ENCODE measurements at regions not wholly inside any gene's neighbourhood (a gene's known extent, or its start where the extent isn't known, plus 50 kb on each side); places are given as distances from the start of the nearest gene placed in this dataset.
A peak's percentile ranks its signal among the peaks of the same experiment; 100 is the strongest.
"Not testable (repeated sequence)": the region's sequence is repeated elsewhere in the genome, so short reads cannot be mapped to it uniquely, and the experiment has no call there.

DNA sequence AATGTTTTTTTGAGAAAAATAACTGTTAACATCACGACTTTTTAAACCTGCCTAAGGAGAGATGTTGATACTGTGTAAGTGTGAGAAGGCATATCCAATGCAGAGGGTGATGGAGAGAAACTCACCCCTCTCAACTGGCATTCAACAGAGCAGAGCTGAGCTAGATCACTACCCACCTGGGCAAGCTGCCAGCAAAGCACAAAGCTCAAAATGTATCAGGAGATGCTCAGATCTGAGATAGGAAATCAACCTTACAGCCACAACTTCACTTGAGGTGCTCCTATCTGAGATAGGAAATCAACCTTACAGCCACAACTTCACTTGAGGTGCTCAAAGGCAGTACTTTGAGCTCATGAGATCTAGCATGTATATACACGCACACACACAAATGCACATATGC is 151.5 kb upstream of the PDE1C start:
- peak; percentile 13 for DNase-seq

DNA sequence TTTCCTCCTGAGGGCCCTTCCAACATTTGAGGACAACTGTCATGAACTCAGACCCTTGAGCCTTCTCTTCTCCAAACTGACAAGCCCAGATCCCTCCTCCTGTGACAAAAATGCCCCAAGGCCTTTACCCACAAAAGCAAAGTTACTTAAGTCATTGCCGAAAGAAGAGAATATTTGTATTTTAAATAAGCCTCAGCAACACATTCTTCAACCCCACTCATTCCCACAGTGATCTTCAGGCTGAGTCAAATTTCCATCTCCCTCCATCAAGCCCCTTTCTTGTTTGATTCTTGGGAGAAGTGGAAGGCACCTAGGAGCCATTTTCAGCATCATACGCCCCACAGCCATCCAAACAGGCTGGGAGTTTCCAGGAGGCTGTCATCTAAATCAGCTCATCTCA is 150.8 kb upstream of the PDE1C start:
- peak; percentile 13 for DNase-seq

DNA sequence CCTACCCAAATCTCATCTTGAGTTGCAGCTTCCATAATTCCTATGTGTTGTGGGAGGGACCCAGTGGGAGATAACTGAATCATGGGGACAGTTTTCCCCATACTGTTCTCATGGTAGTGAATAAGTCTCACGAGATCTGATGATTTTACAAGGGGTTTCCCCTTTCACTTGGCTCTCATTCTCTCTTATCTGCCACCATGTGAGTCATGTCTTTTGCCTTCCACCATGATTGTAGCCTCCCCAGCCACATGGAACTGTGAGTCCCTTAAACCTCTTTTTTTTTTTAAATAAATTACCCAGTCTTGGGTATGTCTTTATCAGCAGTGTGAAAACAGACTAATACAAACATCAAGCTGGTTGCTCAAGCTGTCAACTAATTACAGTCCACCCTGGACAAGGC is 149.6 kb upstream of the PDE1C start:
- DNase-seq: peak; percentile 16

DNA sequence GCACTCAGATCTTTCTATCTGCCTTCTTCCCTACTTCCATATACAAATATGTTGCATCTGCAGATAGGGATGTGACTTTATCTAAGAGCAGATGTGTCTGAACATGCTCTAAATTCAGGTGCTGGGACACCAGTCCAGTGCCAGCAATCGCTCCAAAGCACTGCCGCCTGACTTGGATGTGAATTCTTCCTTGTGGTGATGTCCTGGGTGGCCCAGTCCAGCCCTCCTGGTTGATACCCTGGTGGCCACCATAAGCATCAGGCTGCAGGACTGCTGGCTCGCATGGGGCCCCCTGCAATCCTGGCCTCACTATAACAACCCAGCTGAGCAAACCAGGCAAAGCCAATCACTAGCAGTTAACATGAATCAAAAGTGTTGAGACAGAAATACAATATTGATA is 149.2 kb upstream of the PDE1C start:
- peak; percentile 23 for DNase-seq

DNA sequence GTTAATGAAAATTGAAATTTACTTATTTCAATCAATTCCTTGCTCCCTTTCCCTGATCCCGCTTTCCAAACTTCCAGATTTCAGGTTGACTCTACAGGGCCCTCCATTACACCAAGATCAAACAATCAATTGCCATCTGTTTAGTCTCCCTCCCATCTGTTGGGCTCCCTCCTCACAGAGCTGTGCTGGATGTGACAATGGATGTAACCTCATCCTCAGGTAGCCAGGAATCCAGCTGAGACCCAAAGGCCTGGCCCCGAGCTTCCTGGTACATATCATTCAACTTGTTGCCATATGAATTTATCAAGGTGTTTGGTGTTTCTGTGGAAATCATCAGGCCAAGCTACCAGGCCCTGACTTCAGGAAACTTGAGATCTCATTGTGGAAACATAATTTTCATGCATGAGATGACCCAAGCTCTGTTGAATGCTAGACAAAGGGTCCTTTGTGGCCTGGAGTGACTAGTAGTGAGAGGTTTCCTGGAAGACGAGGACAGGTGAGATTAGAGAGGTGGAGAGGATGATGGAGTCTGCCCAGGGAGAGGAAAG is 148.6 kb upstream of the PDE1C start:
- peak; percentile 39 for DNase-seq

DNA sequence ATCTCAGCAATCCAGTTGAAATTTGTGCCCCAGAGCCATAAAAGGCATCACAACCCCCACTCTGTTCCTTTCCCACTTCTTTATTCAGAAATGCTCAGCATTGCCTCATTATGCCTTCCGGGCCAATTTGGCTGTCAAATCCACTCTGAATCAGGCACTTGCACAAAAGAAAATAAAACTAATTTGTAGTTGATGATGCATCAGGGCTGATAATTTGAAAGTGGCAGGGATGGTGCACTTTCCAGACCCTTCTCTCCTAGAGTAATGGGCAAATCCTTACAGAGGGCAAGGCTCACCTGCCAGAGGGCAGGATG is 147.9 kb upstream of the PDE1C start:
- DNase-seq: peak; percentile 21

DNA sequence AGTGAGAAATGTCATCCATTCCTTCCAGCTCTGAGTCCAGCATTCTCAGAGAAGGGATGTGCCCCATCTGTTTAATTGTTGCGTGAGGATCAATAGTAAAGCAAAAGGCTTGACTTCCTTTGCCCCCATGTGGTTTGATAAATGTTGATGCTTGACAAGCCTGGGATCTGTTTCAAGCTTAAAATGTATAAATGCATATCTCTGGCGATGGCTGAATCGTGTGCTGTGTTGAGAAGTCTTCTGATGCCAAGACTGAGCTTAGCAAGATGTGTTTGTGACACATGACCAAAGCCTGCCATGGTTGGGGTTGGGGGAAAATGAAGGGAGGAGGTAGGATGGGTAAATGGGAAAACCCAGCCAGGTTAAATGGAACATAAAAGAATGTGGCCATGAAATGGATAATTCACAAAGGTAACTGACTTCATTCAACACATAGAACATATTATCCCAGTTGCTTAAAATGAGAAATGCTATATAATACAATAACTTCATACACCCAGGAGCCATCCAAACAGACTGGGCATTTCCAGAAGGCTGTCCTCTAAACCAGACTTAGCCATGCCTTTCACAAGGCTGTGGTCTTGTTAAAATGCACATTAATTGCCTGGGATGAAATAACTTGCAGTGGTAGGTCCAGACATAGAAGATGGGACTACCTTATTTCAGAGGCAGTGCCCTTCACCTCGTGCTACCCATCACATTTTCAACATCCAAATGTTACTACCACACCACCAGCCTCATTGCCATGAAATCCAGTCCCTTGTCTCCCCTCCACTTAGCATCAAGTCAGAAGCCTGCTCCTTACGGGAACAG is 147.3 kb upstream of the PDE1C start:
- DNase-seq: no peak

DNA sequence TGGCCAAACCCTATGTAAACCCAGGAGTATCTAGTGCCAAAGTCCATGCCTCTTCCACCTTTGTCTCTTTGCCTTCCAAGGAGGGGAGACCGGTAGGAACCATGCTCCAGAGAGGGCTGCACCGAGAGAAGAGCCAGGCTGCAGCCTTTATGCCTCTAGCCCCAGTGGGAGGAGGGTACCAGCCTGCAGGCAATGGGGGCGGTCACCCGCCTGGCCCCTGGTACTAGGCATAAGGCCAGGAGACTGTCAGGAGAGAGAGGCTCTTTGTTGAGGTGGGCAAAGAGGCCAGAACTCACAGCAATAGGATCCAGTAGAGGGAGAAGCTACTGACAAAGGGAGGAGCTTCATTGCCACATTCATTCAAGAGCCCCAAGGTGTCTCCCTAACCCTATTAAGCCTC is 146.6 kb upstream of the PDE1C start:
- DNase-seq: no peak

DNA sequence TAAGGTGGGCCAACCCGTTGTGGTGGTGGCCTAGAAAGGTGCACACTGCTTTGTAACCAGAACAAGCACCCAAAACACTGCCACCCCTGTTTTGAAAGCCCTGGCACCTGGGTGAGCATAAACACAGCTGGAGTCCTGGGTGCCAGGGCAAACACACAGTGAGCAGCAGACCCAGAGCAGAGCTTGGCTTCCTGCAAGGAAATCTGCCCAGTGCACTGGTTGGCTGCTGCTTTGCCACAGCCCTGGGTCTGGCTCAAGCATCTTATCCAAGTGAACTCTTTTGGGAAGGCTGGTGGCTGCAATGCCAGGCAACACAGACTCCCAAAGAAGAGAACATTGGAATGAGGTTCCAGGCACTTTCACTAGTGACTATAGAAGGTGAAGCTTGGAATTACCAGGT is 145.5 kb upstream of the PDE1C start:
- no peak for DNase-seq

DNA sequence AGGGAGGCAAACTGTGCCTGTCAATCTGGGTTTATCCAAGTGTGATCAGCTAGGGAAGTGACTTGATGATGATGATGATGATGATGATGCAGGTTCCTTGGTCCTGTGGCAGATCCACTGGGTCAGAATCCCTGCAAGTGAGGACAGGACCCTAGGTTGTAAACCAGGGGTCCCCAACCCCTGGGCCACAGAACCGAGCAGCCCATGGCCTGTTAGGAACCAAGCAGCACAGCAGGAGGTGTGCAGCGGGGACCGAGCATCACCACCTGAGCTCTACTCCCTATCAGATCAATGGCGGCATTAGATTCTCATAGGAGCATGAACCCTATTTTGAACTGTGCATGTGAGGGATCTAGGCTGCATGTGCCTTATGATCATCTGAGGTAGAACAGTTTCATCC is 144.7 kb upstream of the PDE1C start:
- no peak for DNase-seq

DNA sequence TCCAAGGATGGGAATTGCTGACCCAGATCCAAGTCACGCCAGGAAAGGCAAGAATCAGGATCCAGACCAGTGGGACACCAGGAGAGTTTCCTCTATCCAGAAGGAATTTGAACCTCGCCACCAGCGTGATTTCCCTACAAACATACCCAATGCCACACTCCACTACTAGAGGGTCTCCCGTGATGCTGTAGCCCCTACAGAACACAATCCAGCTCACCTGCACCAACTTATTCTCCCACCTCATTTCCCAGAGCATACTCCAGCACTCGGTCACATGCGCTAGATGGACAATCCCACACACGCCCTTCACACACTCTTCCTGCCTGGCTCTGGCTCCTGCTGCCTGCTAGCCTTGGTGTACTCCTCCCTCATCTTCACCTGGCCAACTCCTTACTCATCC is 142.1 kb upstream of the PDE1C start:
- DNase-seq: no peak

DNA sequence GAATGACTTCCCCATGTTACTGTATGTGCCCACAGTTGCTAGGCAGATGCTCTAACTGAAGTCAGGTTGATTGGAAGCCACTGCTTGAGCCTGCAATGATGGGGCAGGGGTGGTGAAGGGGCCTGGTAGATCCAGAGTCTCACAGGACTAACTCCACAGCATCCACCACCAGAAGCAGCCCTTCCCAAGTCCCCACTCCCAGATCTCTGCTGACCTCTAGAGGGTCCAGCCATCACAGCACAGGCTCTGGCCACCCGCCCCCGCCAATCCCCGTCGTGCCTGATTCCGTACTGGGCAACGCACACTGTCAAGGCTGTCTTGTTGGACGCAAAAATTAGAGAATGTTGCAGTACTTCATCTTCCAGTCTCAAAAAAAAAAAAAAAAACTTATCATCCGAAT is 136.8 kb upstream of the PDE1C start:
- peak; percentile 83 for DNase-seq

DNA sequence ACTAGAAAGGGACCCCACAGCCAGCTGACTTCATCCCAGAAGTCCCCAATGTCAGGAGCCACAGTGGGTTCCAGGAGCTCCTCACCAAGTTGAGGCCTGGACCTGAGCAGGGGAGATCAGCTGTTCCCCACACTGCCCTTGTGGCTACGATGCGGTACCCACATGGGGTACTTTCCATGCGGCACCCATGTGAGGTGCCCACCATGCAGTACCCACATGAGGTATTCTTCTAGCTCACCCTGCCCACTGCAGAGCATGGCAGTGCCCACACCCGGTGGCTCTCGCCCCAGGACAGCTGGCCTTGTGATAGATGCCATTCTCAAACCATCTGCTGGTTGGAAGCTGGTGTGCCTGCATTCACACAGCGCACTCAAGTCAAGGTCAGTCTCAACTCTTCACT is 136.3 kb upstream of the PDE1C start:
- DNase-seq: no peak

DNA sequence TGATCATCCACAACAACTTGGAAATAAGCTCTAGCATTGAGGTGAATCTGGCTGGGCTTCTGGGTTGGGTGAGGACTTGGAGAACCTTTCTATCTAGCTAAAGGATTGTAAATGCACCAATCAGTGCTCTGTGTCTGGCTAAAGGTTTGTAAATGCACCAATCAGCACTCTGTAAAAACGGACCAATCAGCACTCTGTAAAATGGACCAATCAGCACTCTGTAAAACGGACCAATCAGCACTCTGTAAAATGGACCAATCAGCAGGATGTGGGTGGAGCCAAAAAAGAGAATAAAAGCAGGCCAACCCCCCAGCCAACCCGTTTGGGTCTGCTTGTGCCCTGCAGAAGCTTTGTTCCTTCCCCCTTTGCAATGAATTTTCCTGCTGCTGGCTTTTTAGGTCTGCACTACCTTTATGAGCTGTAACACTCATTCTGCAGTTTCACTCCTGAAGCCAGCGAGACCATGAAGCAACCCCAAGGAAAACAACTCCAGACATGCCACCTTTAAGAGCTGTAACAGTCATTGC is 135.2 kb upstream of the PDE1C start:
- not testable (repeated sequence) for DNase-seq

DNA sequence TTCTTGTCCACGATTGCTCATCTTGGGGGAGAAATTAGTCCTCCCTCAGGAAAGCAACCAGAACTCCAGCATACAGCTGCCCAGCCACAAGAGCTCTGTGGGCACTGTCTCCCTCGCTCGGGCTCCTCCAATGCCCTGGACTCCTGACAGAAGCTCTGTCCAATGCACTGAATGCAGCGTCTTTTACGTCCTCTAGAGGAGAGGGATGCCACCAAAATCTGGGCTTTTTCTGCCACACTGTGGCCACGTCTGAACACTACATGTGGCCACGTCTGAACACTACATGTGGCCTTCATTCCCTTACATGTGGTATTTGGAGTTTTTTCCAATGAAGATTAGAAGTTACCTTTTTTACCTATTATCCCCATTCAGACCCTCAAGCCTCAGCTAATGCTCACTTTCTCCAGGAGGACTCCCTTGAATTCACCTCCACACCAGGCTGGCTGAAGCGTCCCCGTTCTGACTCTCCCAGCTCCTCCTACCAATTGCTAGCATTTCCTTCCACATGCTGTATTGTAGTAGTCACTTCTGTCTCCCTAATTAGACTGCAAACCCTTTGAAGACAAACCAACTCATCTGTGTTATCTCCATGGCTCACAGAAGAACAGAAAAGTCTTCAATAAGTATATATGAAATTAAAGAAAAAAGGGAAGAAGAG is 134.3 kb upstream of the PDE1C start:
- peak; percentile 83 for DNase-seq

DNA sequence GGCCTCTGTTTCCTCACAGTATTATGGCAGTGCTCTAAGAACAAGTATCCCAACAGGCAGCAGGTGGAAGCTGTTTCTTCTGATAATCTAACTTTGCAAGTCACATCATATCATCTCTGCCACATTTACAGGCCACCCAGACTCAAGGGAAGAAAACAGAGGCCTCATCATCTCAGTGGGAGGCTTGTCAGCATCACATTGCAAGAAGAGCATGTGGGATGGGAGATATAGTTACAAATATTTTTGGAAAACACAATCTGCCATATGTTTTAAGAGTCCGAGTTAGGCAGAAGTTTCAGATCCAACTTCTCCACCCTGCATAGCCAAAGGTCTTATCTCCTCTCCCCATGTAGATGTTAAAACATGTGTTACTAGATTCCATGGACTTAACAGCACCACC is 130.4 kb upstream of the PDE1C start:
- DNase-seq: no peak

DNA sequence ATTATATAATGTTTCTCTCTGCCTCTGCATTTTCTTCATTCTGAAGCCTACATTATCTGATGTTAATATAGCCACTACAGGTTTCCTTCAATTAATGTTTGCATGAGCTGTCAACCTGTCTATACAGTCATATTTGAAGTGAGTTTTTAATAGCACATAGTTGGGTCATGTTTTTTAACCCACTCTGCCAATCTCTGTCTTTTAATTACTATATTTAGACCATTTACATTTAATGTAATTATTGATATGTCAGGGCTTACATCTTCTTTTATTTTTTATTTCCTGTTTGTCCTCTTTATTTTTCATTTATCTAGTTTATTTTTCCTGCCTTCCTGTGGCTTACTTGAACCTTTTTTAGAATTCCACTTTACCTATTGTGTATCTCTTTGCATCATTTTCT is 124.3 kb upstream of the PDE1C start:
- no peak for DNase-seq

DNA sequence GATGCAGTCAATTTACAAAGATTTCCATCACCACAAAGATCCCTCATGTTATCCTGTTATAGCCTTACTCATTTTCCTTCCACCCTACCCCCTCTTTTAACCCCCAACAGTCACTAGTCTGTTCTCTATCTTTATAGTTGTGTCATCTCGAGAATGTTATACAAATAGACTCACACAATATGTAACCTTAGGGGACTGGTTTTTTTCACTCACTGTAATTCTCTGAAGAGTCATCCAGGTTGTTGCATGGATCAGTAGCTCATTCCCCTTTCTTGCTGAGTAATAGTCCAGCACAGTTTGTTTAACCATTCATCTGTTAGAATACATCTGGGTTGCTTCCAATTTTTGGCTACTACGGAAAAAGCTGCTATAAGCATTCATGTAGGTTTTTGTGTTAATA is 121.1 kb upstream of the PDE1C start:
- no peak for DNase-seq

DNA sequence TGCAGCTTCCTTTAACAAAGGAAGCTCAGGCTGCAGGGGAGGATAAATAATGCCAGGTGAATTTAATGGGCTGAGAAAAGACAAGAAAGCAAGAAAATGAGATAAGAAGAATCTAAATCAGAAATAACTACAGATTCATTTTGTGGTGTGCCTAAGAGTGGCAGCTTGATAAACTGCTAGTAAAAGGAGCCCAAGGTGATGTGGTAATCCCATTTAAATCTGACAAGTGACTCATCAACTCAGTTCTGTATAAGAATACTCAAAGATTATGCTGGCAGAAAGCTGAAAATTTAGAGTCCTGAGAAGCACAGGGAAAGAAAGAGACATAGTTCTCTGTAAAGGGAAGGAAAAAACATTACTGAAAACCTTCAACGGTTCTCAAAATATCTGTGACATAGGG is 109.4 kb upstream of the PDE1C start:
- DNase-seq: no peak

DNA sequence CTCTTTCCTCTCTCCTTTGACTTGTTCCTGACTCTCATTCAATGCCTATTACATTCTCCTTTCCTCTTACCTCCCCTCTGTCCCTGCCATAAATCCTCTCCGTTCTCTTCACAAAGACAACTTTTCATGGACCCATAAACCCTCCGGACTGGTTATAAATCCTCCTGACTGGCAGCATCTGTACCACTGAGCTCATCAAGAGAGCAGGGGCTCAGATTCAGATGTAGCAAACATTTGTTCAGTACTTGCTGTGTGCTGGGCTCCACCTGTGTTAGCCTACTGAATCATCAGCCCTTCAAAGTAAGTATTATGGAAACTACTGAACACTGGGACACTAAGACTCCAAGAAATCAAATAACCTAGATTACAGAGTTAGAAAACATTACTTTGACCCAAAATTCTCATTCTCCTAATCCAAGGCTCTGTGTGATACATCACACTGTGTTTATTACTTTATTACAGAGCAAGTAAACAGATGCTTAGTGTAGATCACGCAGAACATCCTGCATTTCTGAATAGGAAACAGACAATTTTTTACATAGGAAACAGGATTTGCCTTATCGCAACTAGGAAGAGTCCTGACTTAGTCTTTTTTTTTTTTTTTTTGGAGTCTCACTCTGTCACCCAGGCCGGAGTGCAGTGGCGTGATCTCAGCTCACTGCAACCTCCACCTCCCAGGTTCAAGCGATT is 108.6 kb upstream of the PDE1C start:
- DNase-seq: no peak

DNA sequence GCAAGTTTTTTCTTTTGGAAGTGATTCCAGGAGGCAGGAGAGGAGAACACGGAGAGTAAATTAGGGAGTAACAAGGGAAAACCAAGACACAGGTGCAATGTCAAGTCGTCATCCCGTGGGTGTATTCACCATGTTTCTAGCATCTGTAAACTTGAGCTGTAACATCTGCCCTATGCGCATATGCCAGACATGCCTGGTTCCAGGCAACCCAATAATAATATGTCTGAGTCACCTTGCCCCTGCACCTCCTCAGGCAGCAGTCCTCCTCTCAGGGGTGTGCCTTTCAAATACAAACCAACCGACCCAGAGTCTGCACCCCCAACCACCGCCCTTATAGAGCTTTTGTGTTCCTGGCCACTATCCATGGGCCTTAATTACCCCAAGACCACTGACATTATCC is 107.0 kb upstream of the PDE1C start:
- DNase-seq: no peak

DNA sequence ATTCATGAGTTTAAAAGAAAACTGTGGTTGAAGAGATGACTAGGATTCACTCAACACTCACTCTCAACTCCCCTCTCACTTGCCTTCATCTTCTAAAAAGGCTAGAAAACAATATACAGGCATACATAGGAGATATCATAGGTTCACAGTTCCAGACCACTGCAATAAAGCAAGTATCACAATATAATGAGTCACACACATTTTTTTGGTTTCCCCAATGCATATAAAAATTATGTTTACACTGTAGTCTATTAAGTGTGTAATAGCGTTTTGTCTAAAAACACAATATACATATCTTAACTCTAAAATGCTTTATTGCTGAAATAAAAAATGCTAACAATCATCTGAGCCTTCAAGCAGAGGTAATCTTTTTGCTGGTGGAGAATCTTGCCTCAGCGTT is 104.9 kb upstream of the PDE1C start:
- no peak for DNase-seq

DNA sequence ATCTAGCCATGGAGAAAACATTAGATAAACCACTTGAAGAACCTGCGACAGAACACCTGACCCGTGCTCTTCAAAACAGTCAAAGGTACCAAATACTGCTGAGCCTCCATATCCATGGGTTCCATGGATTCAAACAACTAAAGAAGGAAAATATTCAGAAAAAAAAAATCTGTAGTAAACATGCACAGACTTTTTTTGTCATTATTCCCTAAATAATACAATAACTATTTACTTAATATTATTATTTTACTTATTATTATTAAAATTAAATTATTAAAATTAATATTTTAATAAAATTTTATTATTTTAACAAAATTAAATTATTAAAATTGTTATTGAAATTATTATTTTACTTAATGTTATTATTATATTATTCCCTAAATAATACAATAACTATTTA is 101.0 kb upstream of the PDE1C start:
- no peak for DNase-seq

DNA sequence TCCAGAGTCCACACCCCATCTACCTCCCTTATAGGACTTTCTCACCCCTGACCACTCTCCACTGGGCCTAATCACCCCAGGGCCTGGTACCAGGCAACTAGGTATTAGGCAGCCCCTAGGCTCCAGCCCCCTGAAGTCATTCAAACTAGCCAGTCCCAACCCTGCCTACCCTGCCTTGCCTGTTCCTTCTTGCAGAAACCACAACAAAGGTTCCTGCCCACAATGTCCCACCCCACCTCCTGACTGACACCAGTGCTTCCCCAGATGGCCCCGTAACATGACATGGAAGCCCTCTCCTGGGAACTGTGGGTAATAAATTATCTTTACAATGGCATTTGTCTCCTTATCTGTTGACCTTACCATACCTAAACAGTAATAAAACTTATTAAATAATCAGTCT is 100.6 kb upstream of the PDE1C start:
- no peak for DNase-seq

Measured in islet precursor cell (in vitro differentiated cells).